Endothelial cell of umbilical vein (primary cell): ENCODE measurements at regions not wholly inside any gene's neighbourhood (a gene's known extent, or its start where the extent isn't known, plus 50 kb on each side); places are given as distances from the start of the nearest gene placed in this dataset.

Experiments
- BruUV-seq: library from RNA; stranded (reverse); fragments of 400-500 nt; replicated peaks from 2 replicates; lab custom pipeline; 2021; lab: Mats Ljungman, UMichigan
- CTCF ChIA-PET: fragments of 300-600, 350-600 bp; sonication (Branson Sonifier 250); formaldehyde crosslinking; loops from one replicate; lab custom pipeline; 2021; ENCODE audit warnings: antibody characterized with exemption, inconsistent platforms; lab: Charles Lee
- POLR2A ChIA-PET: fragments of 300-600, 350-600 bp; sonication (Branson Sonifier 250); formaldehyde crosslinking; loops from one replicate; lab custom pipeline; 2021; ENCODE audit warnings: antibody characterized with exemption, inconsistent platforms; lab: Charles Lee
- DNase-seq: peaks from one replicate; pipeline ENCODE4 v3.0.0-alpha.2; 2011; ENCODE audit warnings: low read depth, low spot score
- FAIRE-seq: peaks from 2 replicates; lab custom pipeline; 2011; peaks lifted over from hg19 to GRCh38; lab: Jason Lieb, UNC
- H2AFZ ChIP-seq: 2 replicates; pipeline ENCODE4 v1.6.0; 2012; ENCODE audit warnings: low read depth, low read length, control low read depth, inconsistent platforms
- H3K27ac ChIP-seq: 2 replicates; pipeline ENCODE4 v1.5.1; 2011; ENCODE audit warnings: low read depth, mild to moderate bottlenecking, control low read depth, low read length, moderate library complexity; ENCODE audit not compliant: insufficient read depth
- H3K27me3 ChIP-seq, 2 experiments: 2 replicates each; pipeline versions ENCODE4 v1.6.0 to v1.6.1; 2011; ENCODE audit warnings: low read length in 2 of 2, mixed read lengths in 1 of 2; ENCODE audit not compliant: control insufficient read depth in 2 of 2, insufficient read depth in 2 of 2
- H3K36me3 ChIP-seq, 2 experiments: 2 replicates in 1 of 2; 3 replicates in 1 of 2; pipeline ENCODE4 v1.5.1; 2011; ENCODE audit warnings: low read length in 2 of 2, mild to moderate bottlenecking in 1 of 2, moderate library complexity in 1 of 2; ENCODE audit not compliant: control insufficient read depth in 2 of 2, insufficient read depth in 2 of 2; ENCODE audit errors: extremely low read depth in 1 of 2
- H3K4me1 ChIP-seq: 3 replicates; pipeline ENCODE4 v1.5.1; 2011; ENCODE audit warnings: mild to moderate bottlenecking, low read length; ENCODE audit not compliant: control insufficient read depth, insufficient read depth; ENCODE audit errors: extremely low read depth
- H3K4me2 ChIP-seq: 2 replicates; pipeline ENCODE4 v1.6.1; 2011; ENCODE audit warnings: low read length, control low read depth, mixed read lengths; ENCODE audit not compliant: insufficient read depth
- H3K4me3 ChIP-seq, 3 experiments: fragments of 200-600 bp in 1 of 3; sonication (generic), shearing (Covaris generic) in 1 of 3; replicated peaks in 1 of 3; 2 replicates each; pipeline ENCODE4 v1.5.1; 2011 to 2016; ENCODE audit warnings: control low read depth in 3 of 3, low read length in 3 of 3, mild to moderate bottlenecking in 2 of 3, inconsistent platforms in 1 of 3, low read depth in 1 of 3, moderate library complexity in 1 of 3; ENCODE audit not compliant: insufficient read depth in 1 of 3
- H3K79me2 ChIP-seq: 2 replicates; pipeline ENCODE4 v1.6.0; 2012; ENCODE audit warnings: low read length, inconsistent platforms; ENCODE audit not compliant: control insufficient read depth, insufficient read depth
- H3K9ac ChIP-seq: replicated peaks from 2 replicates; pipeline ENCODE3; 2011; ENCODE audit warnings: low read length, control low read depth; ENCODE audit not compliant: insufficient read depth; ENCODE audit errors: extremely low read depth
- H3K9me1 ChIP-seq: replicated peaks from 3 replicates; pipeline ENCODE4 v1.6.0; 2011; ENCODE audit warnings: mild to moderate bottlenecking, low read length; ENCODE audit not compliant: control insufficient read depth, insufficient read depth; ENCODE audit errors: extremely low read depth
- H3K9me3 ChIP-seq: replicated peaks from 2 replicates; pipeline ENCODE4 v1.5.1; 2012; ENCODE audit warnings: low read length, inconsistent platforms; ENCODE audit not compliant: control insufficient read depth, insufficient read depth
- H4K20me1 ChIP-seq: replicated peaks from 2 replicates; pipeline ENCODE3; 2011; ENCODE audit warnings: mild to moderate bottlenecking, low read length; ENCODE audit not compliant: control insufficient read depth, insufficient read depth; ENCODE audit errors: extremely low read depth
- EZH2 ChIP-seq: IDR thresholded peaks from 2 replicates; pipeline ENCODE4 v1.6.1; 2012; ENCODE audit warnings: borderline replicate concordance, low read depth, mild to moderate bottlenecking, moderate library complexity, low read length, inconsistent platforms; ENCODE audit not compliant: severe bottlenecking
- FOS ChIP-seq: IDR thresholded peaks from 2 replicates; pipeline ENCODE4 v1.6.1; 2011; ENCODE audit warnings: mild to moderate bottlenecking, low read length, moderate library complexity, borderline replicate concordance; ENCODE audit not compliant: insufficient read depth
- GATA2 ChIP-seq: IDR thresholded peaks from 2 replicates; pipeline ENCODE4 v1.7.0; 2011; ENCODE audit warnings: low read depth, mild to moderate bottlenecking, moderate library complexity, mixed read lengths, low read length; ENCODE audit not compliant: insufficient read length, insufficient read depth
- JUN ChIP-seq: IDR thresholded peaks from 2 replicates; pipeline ENCODE4 v1.6.1; 2011; ENCODE audit warnings: borderline replicate concordance, low read depth; ENCODE audit not compliant: insufficient read length, insufficient read depth
- MYC ChIP-seq: IDR thresholded peaks from one replicate; pipeline ENCODE4 v1.6.1; 2011; ENCODE audit warnings: mild to moderate bottlenecking, low read depth, low read length
- POLR2A ChIP-seq: IDR thresholded peaks from 2 replicates; pipeline ENCODE4 v1.6.1; 2012; ENCODE audit warnings: low read depth, mild to moderate bottlenecking, control low read depth, low read length
- POLR2AphosphoS5 ChIP-seq: IDR thresholded peaks from 2 replicates; pipeline ENCODE4 v1.6.1; 2012; ENCODE audit warnings: low read depth, mild to moderate bottlenecking, control low read depth, low read length, moderate library complexity; ENCODE audit not compliant: insufficient read depth
- dilution Hi-C: fragments of 300-500 bp; cut with MboI; formaldehyde crosslinking; loops from one replicate; pipeline ENCODE4 v1.15.0; 2019; ENCODE audit warnings: low sequenced_read_pairs; ENCODE audit not compliant: extremely low pct_ligation_motif_present
- intact Hi-C: fragments of 100-400 bp; cut with micrococcal nuclease; formaldehyde crosslinking; loops from one replicate; pipeline ENCODE4 v1.10.0; 2022
- TF ChIP-seq, protein P1 (sequence below): IDR thresholded peaks from 2 replicates; pipeline ENCODE4 v1.6.1; 2011; ENCODE audit not compliant: insufficient read depth, insufficient read length
- TF ChIP-seq, protein P2 (sequence below), 2 donors: IDR thresholded peaks; 1 replicate in 1 of 2; 2 replicates in 1 of 2; pipeline ENCODE4 v1.5.1; 2011; ENCODE audit warnings: low read length in 2 of 2, mild to moderate bottlenecking in 2 of 2, moderate library complexity in 2 of 2, control low read depth in 1 of 2, inconsistent platforms in 1 of 2, low read depth in 1 of 2; ENCODE audit not compliant: insufficient read depth in 1 of 2; ENCODE audit errors: extremely low read depth in 1 of 2

GRCh38 chr6:90758741-90759140 lies 171.9 kb upstream of the MAP3K7 start:
- no peaks in the 10 kb centered on the region for H3K36me3 ChIP-seq
- H4K20me1 ChIP-seq, result no peaks in the 10 kb centered on the region
- intact Hi-C loops, result no loop called here
- DNase-seq, result no peak
- H3K27ac ChIP-seq, result no peak overlapping the region
- dilution Hi-C loops, result no loop called here
- CTCF ChIA-PET, result no interaction called here
- POLR2A ChIA-PET, result no interaction called here
- H2AFZ ChIP-seq, result no peak overlapping the region
- no peaks in the 10 kb centered on the region for H3K9me1 ChIP-seq
- FAIRE-seq, result no peak
- no peak overlapping the region for H3K4me2 ChIP-seq
- no TSS peak for BruUV-seq
- no peaks in the 10 kb centered on the region for H3K4me1 ChIP-seq
- no peaks in the 10 kb centered on the region for H3K27me3 ChIP-seq
- TF ChIP-seq JUN (no peak), EZH2 (no peak), FOS (no peak), MYC (no peak), POLR2A (no peak), POLR2AphosphoS5 (no peak), GATA2 (no peak)
- TF ChIP-seq, protein P1, sequence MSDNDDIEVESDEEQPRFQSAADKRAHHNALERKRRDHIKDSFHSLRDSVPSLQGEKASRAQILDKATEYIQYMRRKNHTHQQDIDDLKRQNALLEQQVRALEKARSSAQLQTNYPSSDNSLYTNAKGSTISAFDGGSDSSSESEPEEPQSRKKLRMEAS, result no peak
- TF ChIP-seq, protein P2, sequence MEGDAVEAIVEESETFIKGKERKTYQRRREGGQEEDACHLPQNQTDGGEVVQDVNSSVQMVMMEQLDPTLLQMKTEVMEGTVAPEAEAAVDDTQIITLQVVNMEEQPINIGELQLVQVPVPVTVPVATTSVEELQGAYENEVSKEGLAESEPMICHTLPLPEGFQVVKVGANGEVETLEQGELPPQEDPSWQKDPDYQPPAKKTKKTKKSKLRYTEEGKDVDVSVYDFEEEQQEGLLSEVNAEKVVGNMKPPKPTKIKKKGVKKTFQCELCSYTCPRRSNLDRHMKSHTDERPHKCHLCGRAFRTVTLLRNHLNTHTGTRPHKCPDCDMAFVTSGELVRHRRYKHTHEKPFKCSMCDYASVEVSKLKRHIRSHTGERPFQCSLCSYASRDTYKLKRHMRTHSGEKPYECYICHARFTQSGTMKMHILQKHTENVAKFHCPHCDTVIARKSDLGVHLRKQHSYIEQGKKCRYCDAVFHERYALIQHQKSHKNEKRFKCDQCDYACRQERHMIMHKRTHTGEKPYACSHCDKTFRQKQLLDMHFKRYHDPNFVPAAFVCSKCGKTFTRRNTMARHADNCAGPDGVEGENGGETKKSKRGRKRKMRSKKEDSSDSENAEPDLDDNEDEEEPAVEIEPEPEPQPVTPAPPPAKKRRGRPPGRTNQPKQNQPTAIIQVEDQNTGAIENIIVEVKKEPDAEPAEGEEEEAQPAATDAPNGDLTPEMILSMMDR (IDR thresholded peaks at IDR 0.05; ENCODE audit: extremely low read depth in 1 of 2, insufficient read depth in 1 of 2, low read depth in 1 of 2, low read length in 2 of 2), result no peak
- no peak overlapping the region for H3K4me3 ChIP-seq
- no peaks in the 10 kb centered on the region for H3K79me2 ChIP-seq
- no peak overlapping the region for H3K9ac ChIP-seq
- H3K9me3 ChIP-seq, result no peaks in the 10 kb centered on the region
